Tibial nerve (tissue), 4 donors: ENCODE measurements at regions not wholly inside any gene's neighbourhood (a gene's known extent, or its start where the extent isn't known, plus 50 kb on each side); places are given as distances from the start of the nearest gene placed in this dataset.

ENCODE experiments used
- DNase-seq, 2 donors: peaks; one replicate each; pipeline ENCODE4 v3.0.0-alpha.2; 2019; ENCODE audit warnings: low spot score in 2 of 2
- H3K27ac ChIP-seq, 4 donors: fragments of 200-600 bp; sonication (generic) in 3 of 4; one replicate each; pipeline ENCODE4 v1.5.1; 2017 to 2019; ENCODE audit warnings: mild to moderate bottlenecking in 1 of 4
- H3K27me3 ChIP-seq, 2 donors: fragments of 200-600 bp; sonication (generic) in 1 of 2; one replicate each; pipeline versions ENCODE4 v1.5.1 to v1.6.0; 2017 to 2019
- H3K36me3 ChIP-seq, 3 donors: fragments of 200-600 bp; sonication (generic); one replicate each; pipeline ENCODE4 v1.5.1; 2018 to 2019
- H3K4me1 ChIP-seq, 4 donors: fragments of 200-600 bp; sonication (generic) in 3 of 4; one replicate each; pipeline ENCODE4 v1.5.1; 2017 to 2019
- H3K4me3 ChIP-seq, 4 donors: fragments of 200-600 bp; sonication (generic) in 3 of 4; one replicate each; pipeline ENCODE4 v1.5.1; 2017 to 2019; ENCODE audit warnings: mild to moderate bottlenecking in 1 of 4, moderate library complexity in 1 of 4
- H3K9me3 ChIP-seq, 4 donors: fragments of 200-600 bp; sonication (generic) in 3 of 4; one replicate each; pipeline ENCODE4 v1.5.1; 2017 to 2019
- CTCF ChIP-seq, 5 experiments: fragments of 200-600 bp in 3 of 5; fragments of 450-650 bp in 2 of 5; sonication (generic) in 3 of 5; IDR thresholded peaks; one replicate each; pipeline ENCODE4 v1.5.1; 2016 to 2019; ENCODE audit warnings: antibody characterized with exemption in 5 of 5, mild to moderate bottlenecking in 3 of 5, moderate library complexity in 2 of 5
- EP300 ChIP-seq, 2 donors: sonication (generic); formaldehyde crosslinking; IDR thresholded peaks; one replicate each; pipeline ENCODE4 v1.6.1; 2017; ENCODE audit warnings: antibody characterized with exemption in 2 of 2, mild to moderate bottlenecking in 1 of 2
- POLR2A ChIP-seq, 2 donors: fragments of 450-650 bp; IDR thresholded peaks; one replicate each; pipeline ENCODE4 v1.6.1; 2017; ENCODE audit warnings: antibody characterized with exemption in 2 of 2, mild to moderate bottlenecking in 2 of 2, moderate library complexity in 2 of 2
- WGBS, 2 donors: methylation state at CpG; one replicate each; pipeline ENCODE4 v1.1.5; 2018; 5-methylcytosine and 5-hydroxymethylcytosine counted together

- H3K27me3 ChIP-seq, result no peaks in the 10 kb centered on the region
- no peak overlapping the region for H3K4me3 ChIP-seq
- peaks cover 0 to 20% (median 2%) of the 10 kb centered on the region in 4 donors for H3K9me3 ChIP-seq
- H3K4me1 ChIP-seq, result no peaks in the 10 kb centered on the region
- no peaks in the 10 kb centered on the region for H3K36me3 ChIP-seq
- TF ChIP-seq POLR2A (IDR thresholded peaks at IDR 0.05), result no peak
- no peak for TF ChIP-seq CTCF (IDR thresholded peaks at IDR 0.05)
- TF ChIP-seq EP300 (IDR thresholded peaks at IDR 0.05), result no peak
- DNase-seq, result no peak
- WGBS, 2 donors, result 91 to 100% methylated on average over 1 of the region's 1 CpG
- H3K27ac ChIP-seq, result no peak overlapping the region
These were observed 195.8 kb upstream of the CDYL start for GRCh38 chr6:4580361-4580760.

GRCh38 chr6:4577406-4577805 lies 198.8 kb upstream of the CDYL start:
- no peaks in the 10 kb centered on the region for H3K27me3 ChIP-seq
- H3K4me1 ChIP-seq, result no peaks in the 10 kb centered on the region
- H3K36me3 ChIP-seq, result no peaks in the 10 kb centered on the region
- H3K27ac ChIP-seq, result peak overlapping the region in 3 of 4 donors; percentile 30 to 54 (median 47)
- TF ChIP-seq EP300 (IDR thresholded peaks at IDR 0.05) (peak in 1 of 2 donors; percentile 66), POLR2A (IDR thresholded peaks at IDR 0.05) (no peak)
- WGBS, 2 donors, result 9 to 12% methylated on average over 2 of the region's 2 CpGs
- H3K9me3 ChIP-seq, result peaks cover 0 to 20% (median 2%) of the 10 kb centered on the region in 4 donors
- no peak for DNase-seq
- no peak overlapping the region for H3K4me3 ChIP-seq

- H3K36me3 ChIP-seq, result no peaks in the 10 kb centered on the region
- DNase-seq, result no peak
- peaks cover 0 to 23% (median 5%) of the 10 kb centered on the region in 4 donors for H3K9me3 ChIP-seq
- H3K4me1 ChIP-seq, result no peaks in the 10 kb centered on the region
- H3K27ac ChIP-seq, result no peak overlapping the region
- WGBS, 2 donors, result 94 to 95% methylated on average over 5 of the region's 5 CpGs
- TF ChIP-seq CTCF (IDR thresholded peaks at IDR 0.05), result no peak
- no peak for TF ChIP-seq POLR2A (IDR thresholded peaks at IDR 0.05)
- no peak for TF ChIP-seq EP300 (IDR thresholded peaks at IDR 0.05)
- no peaks in the 10 kb centered on the region for H3K27me3 ChIP-seq
- H3K4me3 ChIP-seq, result no peak overlapping the region
These were observed 200.5 kb upstream of the CDYL start for GRCh38 chr6:4575714-4576113.

- Histone ChIP-seq H3K4me3 (no peak overlapping the region), H3K27me3 (no peaks in the 10 kb centered on the region), H3K36me3 (no peaks in the 10 kb centered on the region), H3K4me1 (no peaks in the 10 kb centered on the region), H3K27ac (no peak overlapping the region), H3K9me3 (peaks cover 0 to 34% (median 12%) of the 10 kb centered on the region in 4 donors)
- 45 to 70% methylated on average over 2 of the region's 2 CpGs for WGBS, 2 donors
- DNase-seq, result no peak
- TF ChIP-seq POLR2A (IDR thresholded peaks at IDR 0.05), result no peak
These were observed 202.2 kb upstream of the CDYL start for GRCh38 chr6:4574007-4574406.

- no peak for DNase-seq
- 94 to 99% methylated on average over 2 of the region's 2 CpGs for WGBS, 2 donors
- Histone ChIP-seq H3K36me3 (no peaks in the 10 kb centered on the region), H3K27ac (no peak overlapping the region), H3K9me3 (peaks cover 0 to 34% (median 12%) of the 10 kb centered on the region in 4 donors), H3K4me1 (no peaks in the 10 kb centered on the region), H3K4me3 (no peak overlapping the region), H3K27me3 (no peaks in the 10 kb centered on the region)
- TF ChIP-seq CTCF (IDR thresholded peaks at IDR 0.05), result no peak
- no peak for TF ChIP-seq POLR2A (IDR thresholded peaks at IDR 0.05)
- no peak for TF ChIP-seq EP300 (IDR thresholded peaks at IDR 0.05)
These were observed 205.2 kb upstream of the CDYL start for GRCh38 chr6:4571011-4571410.

- TF ChIP-seq POLR2A (IDR thresholded peaks at IDR 0.05), result no peak
- WGBS, 2 donors, result 75 to 78% methylated on average over 5 of the region's 5 CpGs
- Histone ChIP-seq H3K4me3 (no peak overlapping the region), H3K4me1 (no peaks in the 10 kb centered on the region), H3K9me3 (peaks cover 0 to 34% (median 12%) of the 10 kb centered on the region in 4 donors), H3K36me3 (no peaks in the 10 kb centered on the region), H3K27me3 (no peaks in the 10 kb centered on the region), H3K27ac (no peak overlapping the region)
- DNase-seq, result no peak
These were observed 208.1 kb upstream of the CDYL start for GRCh38 chr6:4568138-4568537.

GRCh38 chr6:4567141-4567540 lies 209.1 kb upstream of the CDYL start:
- Histone ChIP-seq H3K4me3 (no peak overlapping the region), H3K27me3 (no peaks in the 10 kb centered on the region), H3K36me3 (no peaks in the 10 kb centered on the region), H3K27ac (no peak overlapping the region), H3K9me3 (peaks cover 0 to 31% (median 12%) of the 10 kb centered on the region in 4 donors), H3K4me1 (no peaks in the 10 kb centered on the region)
- WGBS, 2 donors, result 37% methylated on average over 3 of the region's 3 CpGs
- no peak for DNase-seq
- no peak for TF ChIP-seq CTCF (IDR thresholded peaks at IDR 0.05)
- no peak for TF ChIP-seq EP300 (IDR thresholded peaks at IDR 0.05)
- no peak for TF ChIP-seq POLR2A (IDR thresholded peaks at IDR 0.05)
